ENCODE measurements at regions not wholly inside any gene's neighbourhood (a gene's known extent, or its start where the extent isn't known, plus 50 kb on each side); places are given as distances from the start of the nearest gene placed in this dataset.

DNA sequence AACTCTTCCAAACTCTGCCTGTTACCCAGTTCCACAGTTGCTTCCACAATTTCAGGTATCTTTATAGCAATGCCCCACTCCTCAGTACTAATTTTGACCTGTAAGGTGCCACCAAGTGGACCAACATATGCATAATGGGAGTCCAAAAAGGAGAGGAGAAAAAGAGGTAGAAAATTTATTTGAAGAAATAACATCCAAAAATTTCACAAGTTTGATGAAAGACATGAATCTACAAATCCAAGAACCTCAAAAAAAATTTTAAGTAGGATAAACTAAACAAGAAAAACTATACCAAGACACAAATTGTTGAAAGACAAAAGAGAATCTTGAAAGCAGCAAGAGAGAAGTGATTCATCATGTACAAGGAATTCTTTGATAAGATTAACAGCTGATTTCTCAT is 79.8 kb downstream of the BARX1 start:
- no peak for ATAC-seq (ENCODE audit: low FRiP score)

DNA sequence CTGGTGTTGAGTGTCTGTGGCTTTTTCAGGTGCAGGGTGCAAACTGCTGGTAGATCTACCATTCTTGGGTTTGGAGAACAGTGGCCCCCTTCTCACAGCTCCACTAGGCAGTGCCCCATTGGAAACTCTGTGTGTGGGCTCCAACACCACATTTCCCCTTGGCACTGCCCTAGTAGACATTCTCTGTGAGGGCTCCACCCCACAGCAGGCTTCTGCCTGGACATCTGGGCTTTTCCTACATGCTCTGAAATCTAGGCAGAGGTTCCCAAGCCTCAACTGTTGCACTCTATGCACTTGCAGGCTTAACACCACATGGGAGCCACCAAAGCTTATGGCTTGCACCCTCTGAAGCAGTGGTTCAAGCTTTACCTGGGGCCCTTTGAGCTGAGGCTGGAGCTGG is 80.9 kb downstream of the BARX1 start:
- DNase-seq (ENCODE audit: low spot score): no peak
- ATAC-seq (ENCODE audit: low FRiP score): no peak
- TF ChIP-seq, protein P1, sequence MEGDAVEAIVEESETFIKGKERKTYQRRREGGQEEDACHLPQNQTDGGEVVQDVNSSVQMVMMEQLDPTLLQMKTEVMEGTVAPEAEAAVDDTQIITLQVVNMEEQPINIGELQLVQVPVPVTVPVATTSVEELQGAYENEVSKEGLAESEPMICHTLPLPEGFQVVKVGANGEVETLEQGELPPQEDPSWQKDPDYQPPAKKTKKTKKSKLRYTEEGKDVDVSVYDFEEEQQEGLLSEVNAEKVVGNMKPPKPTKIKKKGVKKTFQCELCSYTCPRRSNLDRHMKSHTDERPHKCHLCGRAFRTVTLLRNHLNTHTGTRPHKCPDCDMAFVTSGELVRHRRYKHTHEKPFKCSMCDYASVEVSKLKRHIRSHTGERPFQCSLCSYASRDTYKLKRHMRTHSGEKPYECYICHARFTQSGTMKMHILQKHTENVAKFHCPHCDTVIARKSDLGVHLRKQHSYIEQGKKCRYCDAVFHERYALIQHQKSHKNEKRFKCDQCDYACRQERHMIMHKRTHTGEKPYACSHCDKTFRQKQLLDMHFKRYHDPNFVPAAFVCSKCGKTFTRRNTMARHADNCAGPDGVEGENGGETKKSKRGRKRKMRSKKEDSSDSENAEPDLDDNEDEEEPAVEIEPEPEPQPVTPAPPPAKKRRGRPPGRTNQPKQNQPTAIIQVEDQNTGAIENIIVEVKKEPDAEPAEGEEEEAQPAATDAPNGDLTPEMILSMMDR (IDR thresholded peaks at IDR 0.05): no peak

More for the DNA sequence above, 79.8 kb downstream of the BARX1 start:
- DNase-seq (ENCODE audit: low spot score): no peak
- TF ChIP-seq, protein P1 (IDR thresholded peaks at IDR 0.05): no peak

DNA sequence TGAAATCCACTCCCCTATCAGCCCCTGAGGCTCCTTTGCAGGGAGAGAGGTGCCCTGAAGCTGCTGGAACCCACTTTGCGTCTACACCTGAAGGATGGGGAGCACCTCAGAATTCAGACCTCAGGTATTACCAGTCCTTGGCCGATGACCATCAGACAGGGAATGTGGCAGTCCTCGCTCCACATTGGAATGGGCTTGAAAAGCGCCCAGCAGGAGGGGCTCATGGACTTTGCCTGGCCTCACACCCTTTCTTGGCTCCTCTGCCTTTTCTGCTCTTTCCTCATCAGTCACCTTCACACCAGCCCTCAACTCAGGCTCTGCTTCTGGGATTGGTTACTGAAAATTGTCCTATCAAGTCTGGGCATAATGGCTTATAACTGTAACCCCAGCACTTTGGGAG is 83.9 kb downstream of the BARX1 start:
- no peak for DNase-seq (ENCODE audit: low spot score)

DNA sequence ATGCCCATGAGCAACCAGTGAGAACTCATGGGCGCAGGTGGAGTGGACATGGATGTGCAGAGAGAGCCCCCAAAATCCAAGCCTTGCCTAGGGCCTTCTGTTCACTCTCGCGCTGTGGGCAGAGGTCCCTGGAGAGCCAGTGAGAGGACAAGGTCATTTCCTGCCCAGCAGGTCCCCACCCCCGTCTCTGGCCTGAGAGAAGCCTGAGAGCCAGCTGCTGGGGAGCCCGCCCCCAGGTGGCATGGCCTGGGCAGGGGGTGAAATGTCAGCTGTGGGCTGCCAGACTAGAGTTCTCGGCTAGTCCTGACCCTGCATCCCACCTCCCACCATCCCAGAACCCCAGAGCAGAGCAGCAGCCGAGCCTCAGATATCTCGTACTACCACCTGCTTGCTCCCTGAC is 85.3 kb downstream of the BARX1 start:
- TF ChIP-seq, protein P1 (IDR thresholded peaks at IDR 0.05): no peak
- no peak for ATAC-seq (ENCODE audit: low FRiP score)
- DNase-seq (ENCODE audit: low spot score): no peak

More for the DNA sequence above, 83.9 kb downstream of the BARX1 start:
- no peak for ATAC-seq (ENCODE audit: low FRiP score)
- TF ChIP-seq, protein P1 (IDR thresholded peaks at IDR 0.05): no peak

DNA sequence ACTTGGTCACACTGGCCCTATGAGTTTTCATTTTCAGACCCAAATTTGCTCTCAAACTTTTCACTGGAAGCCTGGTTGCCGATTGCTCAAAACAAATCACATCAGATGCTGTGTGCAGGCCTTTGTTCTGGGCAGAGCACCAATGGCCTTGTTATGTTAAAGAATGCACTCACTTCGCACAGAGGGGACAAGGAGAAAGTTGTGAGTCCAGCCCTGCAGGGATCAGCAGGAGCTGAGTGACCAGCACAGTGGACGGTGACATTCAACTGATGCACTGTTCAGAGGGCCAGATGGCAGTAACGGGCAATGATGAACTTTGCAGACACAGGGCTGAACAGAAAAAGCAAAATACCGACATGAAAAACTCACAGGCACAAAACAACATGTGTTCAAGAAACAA is 86.1 kb downstream of the BARX1 start:
- DNase-seq (ENCODE audit: low spot score) (no peak), ATAC-seq (ENCODE audit: low FRiP score) (no peak)
- TF ChIP-seq, protein P1 (IDR thresholded peaks at IDR 0.05): no peak

DNA sequence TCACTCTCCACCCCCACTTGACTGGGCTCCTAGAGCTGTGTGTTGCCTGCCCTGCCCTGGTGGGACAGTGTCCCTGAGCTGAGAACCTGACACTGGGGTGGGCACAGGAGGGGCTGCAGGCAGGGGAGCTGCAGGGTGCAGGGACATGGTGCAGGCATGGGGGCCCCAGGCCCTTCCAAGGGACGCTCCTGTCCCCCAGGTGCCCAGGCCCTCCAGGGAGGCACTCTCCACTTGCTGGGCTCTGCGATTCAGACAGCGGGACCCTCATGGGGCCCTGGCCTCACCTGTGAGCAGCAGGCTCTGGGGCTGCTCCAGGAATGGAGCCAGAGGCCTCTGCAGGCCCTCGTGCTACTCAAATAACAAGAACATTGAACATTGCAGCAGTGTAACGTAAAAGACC is 89.4 kb downstream of the BARX1 start:
- ATAC-seq (ENCODE audit: low FRiP score) (peak; percentile 10), DNase-seq (ENCODE audit: low spot score) (no peak)
- TF ChIP-seq, protein P1 (IDR thresholded peaks at IDR 0.05): no peak

DNA sequence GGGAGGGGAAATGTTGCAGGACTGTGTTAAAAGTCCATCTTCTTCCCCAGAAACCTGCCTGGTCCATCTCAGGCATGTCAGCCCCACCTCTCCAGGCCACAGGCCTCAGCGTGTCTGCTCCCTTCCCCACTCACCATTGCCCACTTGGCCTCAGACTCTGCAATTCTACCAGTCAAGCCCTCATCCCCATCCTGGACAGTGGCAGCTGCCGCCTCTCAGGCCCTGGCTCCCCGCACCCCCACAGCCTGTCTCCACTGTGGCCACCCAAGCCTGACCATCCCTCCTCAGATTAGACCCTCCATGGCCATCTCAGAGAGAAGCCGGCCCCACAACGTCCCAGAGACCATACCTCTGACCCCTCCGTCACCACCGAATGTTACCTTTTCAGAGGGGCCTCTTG is 89.9 kb downstream of the BARX1 start:
- no peak for ATAC-seq (ENCODE audit: low FRiP score)
- DNase-seq (ENCODE audit: low spot score): no peak
- TF ChIP-seq, protein P1 (IDR thresholded peaks at IDR 0.05): no peak

All from omental fat pad (tissue), 3 donors.